ENCODE measurements at regions not wholly inside any gene's neighbourhood (a gene's known extent, or its start where the extent isn't known, plus 50 kb on each side); places are given as distances from the start of the nearest gene placed in this dataset.

GRCh38 chr10:71069909-71070666, 142.3 kb upstream of the UNC5B start:
- DNase-seq (ENCODE audit: low spot score), result no peak

- DNase-seq (ENCODE audit: low spot score), result no peak
These were observed 141.6 kb upstream of the UNC5B start for GRCh38 chr10:71070741-71071140.

GRCh38 chr10:71072131-71072822, 140.1 kb upstream of the UNC5B start:
- no peak for DNase-seq (ENCODE audit: low spot score)

GRCh38 chr10:71072823-71073210, 139.6 kb upstream of the UNC5B start:
- DNase-seq (ENCODE audit: low spot score), result no peak

- DNase-seq (ENCODE audit: low spot score), result no peak
These were observed 138.8 kb upstream of the UNC5B start for GRCh38 chr10:71073451-71074175.

- DNase-seq (ENCODE audit: low spot score), result no peak
These were observed 138.1 kb upstream of the UNC5B start for GRCh38 chr10:71074176-71074755.

- DNase-seq (ENCODE audit: low spot score), result no peak
These were observed 137.1 kb upstream of the UNC5B start for GRCh38 chr10:71075086-71075758.

GRCh38 chr10:71075759-71076472, 136.5 kb upstream of the UNC5B start:
- DNase-seq (ENCODE audit: low spot score), result no peak

GRCh38 chr10:71076473-71077142, 135.8 kb upstream of the UNC5B start:
- DNase-seq (ENCODE audit: low spot score), result no peak

- DNase-seq (ENCODE audit: low spot score), result no peak
These were observed 135.2 kb upstream of the UNC5B start for GRCh38 chr10:71077143-71077581.

- no peak for DNase-seq (ENCODE audit: low spot score)
These were observed 134.4 kb upstream of the UNC5B start for GRCh38 chr10:71077796-71078453.

GRCh38 chr10:71078454-71079145, 133.8 kb upstream of the UNC5B start:
- no peak for DNase-seq (ENCODE audit: low spot score)

GRCh38 chr10:71079761-71080380, 132.5 kb upstream of the UNC5B start:
- DNase-seq (ENCODE audit: low spot score), result no peak

GRCh38 chr10:71080381-71081228, 131.8 kb upstream of the UNC5B start:
- no peak for DNase-seq (ENCODE audit: low spot score)

GRCh38 chr10:71081229-71081560, 131.2 kb upstream of the UNC5B start:
- no peak for DNase-seq (ENCODE audit: low spot score)

- DNase-seq (ENCODE audit: low spot score), result no peak
These were observed 130.5 kb upstream of the UNC5B start for GRCh38 chr10:71081912-71082311.

GRCh38 chr10:71082960-71083715, 129.2 kb upstream of the UNC5B start:
- no peak for DNase-seq (ENCODE audit: low spot score)

GRCh38 chr10:71083716-71083975, 128.7 kb upstream of the UNC5B start:
- no peak for DNase-seq (ENCODE audit: low spot score)
